ENCODE measurements at regions not wholly inside any gene's neighbourhood (a gene's known extent, or its start where the extent isn't known, plus 50 kb on each side); places are given as distances from the start of the nearest gene placed in this dataset.

GRCh38 chr1:8198522-8198921 lies 119.4 kb upstream of the SLC45A1 start:
- POLR2A ChIA-PET, result no interaction called here
- CTCF ChIA-PET, result interaction anchor here (0.6 kb wide), 1 partner anchor 40 kb away, joined by 3 read pairs; no protein-coding TSS in a partner anchor
- no peaks in the 10 kb centered on the region for H3K36me3 ChIP-seq (ENCODE audit: control insufficient read depth, insufficient read depth, low read length)
- no peak overlapping the region for H3K4me3 ChIP-seq (ENCODE audit: low read depth, low read length)
- TF ChIP-seq CTCF (IDR thresholded peaks at IDR 0.05; ENCODE audit: insufficient read depth, low read depth, low read length), result no peak
- DNase-seq (ENCODE audit: low read depth), result no peak
- H3K27me3 ChIP-seq (ENCODE audit: control insufficient read depth, insufficient read depth, low read length), result no peaks in the 10 kb centered on the region

GRCh38 chr1:8197493-8198282 lies 120.2 kb upstream of the SLC45A1 start:
- Histone ChIP-seq H3K4me3 (ENCODE audit: low read depth, low read length) (no peak overlapping the region), H3K36me3 (ENCODE audit: control insufficient read depth, insufficient read depth, low read length) (no peaks in the 10 kb centered on the region), H3K27me3 (ENCODE audit: control insufficient read depth, insufficient read depth, low read length) (no peaks in the 10 kb centered on the region)
- POLR2A ChIA-PET, result no interaction called here
- no peak for TF ChIP-seq CTCF (IDR thresholded peaks at IDR 0.05; ENCODE audit: insufficient read depth, low read depth, low read length)
- DNase-seq (ENCODE audit: low read depth), result peak; percentile 59
- CTCF ChIA-PET, result interaction anchor here (0.6 to 0.9 kb wide), 3 partner anchors 30 to 165 kb away, joined by 3 read pairs; no protein-coding TSS in a partner anchor

GRCh38 chr1:8194481-8195227 lies 123.3 kb upstream of the SLC45A1 start:
- H3K4me3 ChIP-seq (ENCODE audit: low read depth, low read length), result no peak overlapping the region
- no peaks in the 10 kb centered on the region for H3K27me3 ChIP-seq (ENCODE audit: control insufficient read depth, insufficient read depth, low read length)
- POLR2A ChIA-PET, result no interaction called here
- H3K36me3 ChIP-seq (ENCODE audit: control insufficient read depth, insufficient read depth, low read length), result no peaks in the 10 kb centered on the region
- CTCF ChIA-PET, result interaction anchor here (1.2 kb wide), 1 partner anchor 10 kb away, joined by 4 read pairs; no protein-coding TSS in a partner anchor
- no peak for DNase-seq (ENCODE audit: low read depth)
- no peak for TF ChIP-seq CTCF (IDR thresholded peaks at IDR 0.05; ENCODE audit: insufficient read depth, low read depth, low read length)

- POLR2A ChIA-PET, result no interaction called here
- CTCF ChIA-PET, result no interaction called here
- no peak for DNase-seq (ENCODE audit: low read depth)
Observed at GRCh38 chr1:8193840-8194406, 124.0 kb upstream of the SLC45A1 start.

More at GRCh38 chr1:8193840-8194406, 124.0 kb upstream of the SLC45A1 start:
- H3K27me3 ChIP-seq (ENCODE audit: control insufficient read depth, insufficient read depth, low read length), result no peaks in the 10 kb centered on the region
- no peaks in the 10 kb centered on the region for H3K36me3 ChIP-seq (ENCODE audit: control insufficient read depth, insufficient read depth, low read length)
- TF ChIP-seq CTCF (IDR thresholded peaks at IDR 0.05; ENCODE audit: insufficient read depth, low read depth, low read length), result no peak
- H3K4me3 ChIP-seq (ENCODE audit: low read depth, low read length), result no peak overlapping the region
